ENCODE measurements at regions not wholly inside any gene's neighbourhood (a gene's known extent, or its start where the extent isn't known, plus 50 kb on each side); places are given as distances from the start of the nearest gene placed in this dataset.
"Not testable (repeated sequence)": the region's sequence is repeated elsewhere in the genome, so short reads cannot be mapped to it uniquely, and the experiment has no call there.

GRCh38 chr13:52324831-52325230, 81.1 kb downstream of the THSD1 start:
- not testable (repeated sequence) for DNase-seq

GRCh38 chr13:52319876-52320275, 86.1 kb downstream of the THSD1 start:
- DNase-seq, result no peak

- DNase-seq, result not testable (repeated sequence)
Observed at GRCh38 chr13:52309833-52310232, 96.1 kb downstream of the THSD1 start.

GRCh38 chr13:52306336-52306735, 99.6 kb downstream of the THSD1 start:
- DNase-seq, result not testable (repeated sequence)

GRCh38 chr13:52303098-52303497, 102.9 kb downstream of the THSD1 start:
- not testable (repeated sequence) for DNase-seq

- not testable (repeated sequence) for DNase-seq
Observed at GRCh38 chr13:52302688-52303087, 103.3 kb downstream of the THSD1 start.

GRCh38 chr13:52301810-52302400, 104.1 kb downstream of the THSD1 start:
- not testable (repeated sequence) for DNase-seq

- not testable (repeated sequence) for DNase-seq
Observed at GRCh38 chr13:52298079-52298661, 107.8 kb downstream of the THSD1 start.

- not testable (repeated sequence) for DNase-seq
Observed at GRCh38 chr13:52288891-52289290, 117.1 kb downstream of the THSD1 start.

- not testable (repeated sequence) for DNase-seq
Observed at GRCh38 chr13:52281387-52281786, 122.0 kb upstream of the NEK3 start.

GRCh38 chr13:52279408-52279807, 120.0 kb upstream of the NEK3 start:
- DNase-seq, result not testable (repeated sequence)

GRCh38 chr13:52254299-52254698, 94.9 kb upstream of the NEK3 start:
- not testable (repeated sequence) for DNase-seq

GRCh38 chr13:52240752-52241151, 81.4 kb upstream of the NEK3 start:
- DNase-seq, result not testable (repeated sequence)

GRCh38 chr13:52235900-52236595, 76.7 kb upstream of the NEK3 start:
- peak; percentile 61 for DNase-seq

- DNase-seq, result not testable (repeated sequence)
Observed at GRCh38 chr13:52234928-52235327, 75.5 kb upstream of the NEK3 start.

- DNase-seq, result not testable (repeated sequence)
Observed at GRCh38 chr13:52223063-52223462, 63.7 kb upstream of the NEK3 start.

GRCh38 chr13:52213920-52214319, 54.5 kb upstream of the NEK3 start:
- DNase-seq, result not testable (repeated sequence)

- not testable (repeated sequence) for DNase-seq
Observed at GRCh38 chr13:52212886-52213285, 53.5 kb upstream of the NEK3 start.

GRCh38 chr13:52211416-52211776, 52.0 kb upstream of the NEK3 start:
- DNase-seq, result not testable (repeated sequence)

GRCh38 chr13:52210564-52211415, 51.4 kb upstream of the NEK3 start:
- not testable (repeated sequence) for DNase-seq

Data from activated CD8-positive, alpha-beta memory T cell treated with anti-CD3 and anti-CD28 coated beads for 24 hours (primary cell).